ENCODE measurements at regions not wholly inside any gene's neighbourhood (a gene's known extent, or its start where the extent isn't known, plus 50 kb on each side); places are given as distances from the start of the nearest gene placed in this dataset.

DNA sequence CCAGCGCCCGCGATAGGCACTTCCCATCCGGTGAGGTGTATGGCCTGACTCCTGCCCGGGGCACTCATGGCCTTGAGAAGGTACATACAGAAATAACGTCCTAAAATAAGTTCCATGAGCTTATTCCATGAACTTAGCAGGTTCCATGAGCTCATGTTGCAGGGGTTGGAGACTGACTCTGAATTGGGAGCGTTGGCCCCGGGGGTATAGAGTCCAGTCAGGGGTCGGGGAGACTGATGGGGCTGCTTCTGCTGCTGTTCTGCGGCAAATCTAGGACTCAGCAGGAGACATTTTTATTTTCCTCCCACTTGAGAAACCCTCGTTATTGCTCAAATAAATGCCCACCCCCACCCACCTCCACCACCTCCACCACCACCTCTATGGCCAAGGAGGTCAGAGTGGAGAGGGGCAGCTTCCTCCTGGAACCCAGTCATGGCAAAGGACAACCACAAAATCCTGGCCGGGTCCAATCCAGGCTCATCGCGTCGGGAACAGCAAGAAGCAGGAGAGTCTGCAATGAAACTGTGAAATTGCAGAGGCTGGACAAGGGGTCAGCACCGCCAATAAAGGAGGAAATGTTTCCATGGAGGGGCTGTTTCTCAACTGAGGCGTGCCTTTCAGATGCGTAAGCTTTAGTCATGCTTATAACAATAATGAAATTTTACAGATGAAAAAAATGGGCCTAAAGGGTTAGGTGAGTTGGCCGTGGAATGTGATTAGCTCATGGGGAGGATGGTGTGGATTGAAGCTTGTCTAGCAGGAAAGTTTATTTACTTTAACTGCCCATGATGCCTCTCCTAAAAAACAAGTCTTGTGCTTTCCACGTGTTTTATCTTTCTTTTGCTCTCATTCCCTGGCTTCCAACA lies 136.6 kb upstream of the ALKAL2 start:
- DNase-seq = no peak

DNA sequence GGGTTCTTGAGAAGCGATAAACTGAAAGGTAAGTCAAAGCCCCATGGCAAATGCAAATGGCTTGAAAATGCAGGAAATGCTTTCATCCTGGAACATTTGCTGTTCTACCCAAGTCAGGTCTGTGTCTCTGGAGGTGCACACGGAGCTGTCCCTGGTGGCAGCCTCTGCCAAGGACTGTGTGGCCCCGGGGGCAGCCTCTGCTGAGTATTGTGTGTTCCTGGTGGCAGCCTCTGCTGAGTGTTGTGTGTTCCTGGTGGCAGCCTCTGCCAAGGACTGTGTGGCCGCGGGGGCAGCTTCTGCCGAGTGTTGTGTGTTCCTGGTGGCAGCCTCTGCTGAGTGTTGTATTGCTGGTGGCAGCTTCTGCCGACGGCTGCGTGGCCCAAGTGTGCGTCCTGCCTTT lies 135.6 kb upstream of the ALKAL2 start:
- DNase-seq = no peak

DNA sequence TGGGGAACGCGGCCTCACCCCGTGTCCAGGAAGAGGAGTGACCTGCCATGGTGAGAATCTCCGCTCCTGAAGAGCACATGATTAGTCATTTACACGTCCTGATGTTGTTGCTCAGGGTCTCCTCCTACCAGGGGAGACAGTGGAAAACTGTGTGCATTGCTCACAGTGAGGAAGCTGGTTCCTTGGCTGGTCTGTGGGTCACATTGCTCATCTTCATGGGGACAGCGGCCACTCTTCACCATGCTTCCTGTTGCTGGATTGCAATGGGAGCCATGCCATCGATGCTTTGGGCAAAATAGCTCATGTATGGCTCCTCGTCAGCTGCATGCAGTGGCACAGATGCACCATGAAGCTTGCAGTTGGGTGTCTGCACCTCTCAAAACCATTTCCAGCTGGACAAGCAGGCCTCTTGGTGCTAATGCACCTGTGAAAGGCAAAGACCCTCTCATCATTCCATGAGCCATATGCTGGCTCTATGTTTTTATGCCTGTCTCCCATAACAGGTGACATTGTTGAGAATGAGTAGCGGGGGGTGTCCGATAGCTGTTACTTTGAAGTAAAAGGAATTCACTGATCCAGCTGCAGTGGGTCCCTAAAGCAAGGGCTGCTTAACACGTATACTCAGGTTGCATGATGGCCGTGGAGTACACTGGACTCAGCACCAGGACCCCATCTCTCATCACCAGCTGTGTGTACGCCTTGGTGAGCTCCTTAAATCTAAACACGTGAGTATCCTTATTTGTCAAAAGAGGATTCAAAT lies 135.0 kb upstream of the ALKAL2 start:
- DNase-seq = no peak

DNA sequence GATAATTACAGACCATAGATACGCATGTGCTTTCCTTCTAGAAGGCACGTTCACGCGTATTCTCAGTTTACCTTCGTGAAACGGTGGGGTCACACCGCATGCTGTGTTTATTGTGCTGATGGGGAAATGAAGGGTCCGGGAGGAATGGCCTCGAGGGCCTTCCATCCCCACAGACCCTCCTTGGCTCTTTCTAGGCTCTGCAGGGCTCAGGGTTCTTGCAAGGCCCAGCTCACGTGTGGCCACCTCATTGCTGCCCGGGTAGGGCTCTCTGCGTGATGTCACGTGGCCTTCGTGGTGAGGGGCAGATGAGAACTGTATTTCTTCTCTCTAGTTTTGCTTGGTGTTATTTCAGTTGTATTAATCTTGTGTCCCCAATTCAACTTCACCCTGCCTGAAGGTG lies 133.5 kb upstream of the ALKAL2 start:
- no peak for DNase-seq

DNA sequence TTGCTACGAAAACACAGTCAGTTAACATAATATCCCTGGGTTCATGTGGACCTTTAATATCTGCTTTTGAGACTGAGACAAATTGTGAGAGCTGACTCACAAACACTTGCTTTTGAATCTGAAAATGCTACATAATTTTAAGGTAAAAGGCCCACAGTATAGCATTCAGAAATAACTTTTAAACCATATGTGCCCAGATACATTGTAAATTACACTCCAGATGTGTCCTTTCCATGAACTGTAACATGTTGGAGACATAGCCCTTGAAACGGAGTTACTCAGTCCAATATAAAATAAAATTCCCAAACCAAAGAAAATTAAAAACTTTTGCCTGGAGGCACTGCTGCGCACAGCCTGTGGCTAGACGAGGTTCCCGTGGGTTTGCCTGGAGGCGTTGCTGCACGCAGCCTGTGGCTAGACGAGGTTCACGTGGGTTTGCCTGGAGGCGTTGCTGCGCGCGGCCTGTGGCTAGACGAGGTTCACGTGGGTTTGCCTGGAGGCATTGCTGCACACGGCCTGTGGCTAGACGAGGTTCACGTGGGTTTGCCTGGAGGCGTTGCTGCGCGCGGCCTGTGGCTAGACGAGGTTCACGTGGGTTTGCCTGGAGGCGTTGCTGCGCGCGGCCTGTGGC lies 131.9 kb upstream of the ALKAL2 start:
- no peak for DNase-seq

DNA sequence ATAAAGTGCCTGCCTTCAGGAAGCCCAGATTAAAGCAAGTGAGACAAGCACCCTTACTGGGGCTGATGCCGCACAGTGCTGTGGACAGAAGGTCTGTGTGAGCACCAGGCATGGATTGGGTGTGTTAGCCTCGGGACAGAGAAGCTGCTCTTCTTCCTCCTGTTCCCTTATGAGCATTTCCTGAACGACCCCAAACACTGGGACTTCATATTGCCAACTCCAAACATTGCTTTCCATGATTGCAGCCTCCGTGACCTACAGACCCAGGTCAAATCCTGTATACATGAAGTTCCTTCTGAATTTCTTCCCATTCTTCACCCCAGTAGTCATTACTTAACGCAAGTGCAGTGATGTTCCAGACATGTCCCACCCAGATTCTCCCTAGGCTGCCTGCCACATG lies 129.8 kb upstream of the ALKAL2 start:
- DNase-seq = no peak

DNA sequence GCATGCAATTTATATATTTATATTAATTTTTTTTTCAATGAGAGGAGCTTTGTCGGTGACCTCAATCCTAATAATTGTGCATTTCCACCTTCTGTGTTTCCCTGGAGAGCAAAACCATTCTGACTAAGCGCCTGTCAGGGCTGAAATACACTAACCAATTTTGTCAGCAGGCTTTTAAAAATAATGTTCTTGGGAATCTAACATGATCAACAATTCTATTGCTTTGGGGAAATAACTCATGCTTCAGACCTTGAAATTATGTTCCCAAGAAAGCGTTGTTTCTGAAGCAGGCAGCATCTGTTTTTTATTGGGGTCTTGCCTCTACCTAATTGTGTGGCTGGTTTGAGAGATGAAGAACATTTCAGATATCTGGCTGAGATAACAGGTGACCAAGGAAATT lies 129.1 kb upstream of the ALKAL2 start:
- DNase-seq = no peak

DNA sequence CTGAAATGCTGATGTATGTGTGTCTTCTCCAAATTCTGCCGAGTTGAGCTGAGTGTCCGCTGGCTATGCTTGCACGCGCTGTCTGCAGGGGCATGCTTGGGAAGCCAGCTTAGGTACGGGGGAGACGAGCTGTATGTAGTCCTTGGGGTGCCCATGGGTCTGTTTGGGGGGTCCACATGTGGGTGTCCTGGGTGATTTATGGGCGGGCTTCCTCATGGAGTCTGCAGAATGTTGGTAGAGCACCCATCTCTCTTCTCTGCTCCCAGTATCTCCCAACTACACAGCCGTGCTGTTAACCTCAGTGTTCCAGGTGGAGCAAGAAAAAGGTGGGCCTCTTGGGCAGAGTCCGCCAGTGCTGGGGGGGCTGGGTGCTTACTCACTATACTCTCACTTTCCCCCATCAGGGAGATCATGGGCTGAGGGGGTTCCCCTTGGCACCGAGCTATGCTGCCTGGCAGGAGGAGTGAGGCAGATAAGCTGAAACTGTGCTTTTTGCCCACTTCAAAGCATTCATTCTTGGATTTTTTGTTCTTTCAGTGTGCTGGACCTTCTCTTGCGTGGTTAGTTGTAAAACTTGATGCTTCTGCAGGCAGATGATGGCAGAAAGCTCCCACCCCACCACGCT lies 128.2 kb upstream of the ALKAL2 start:
- no peak for DNase-seq

DNA sequence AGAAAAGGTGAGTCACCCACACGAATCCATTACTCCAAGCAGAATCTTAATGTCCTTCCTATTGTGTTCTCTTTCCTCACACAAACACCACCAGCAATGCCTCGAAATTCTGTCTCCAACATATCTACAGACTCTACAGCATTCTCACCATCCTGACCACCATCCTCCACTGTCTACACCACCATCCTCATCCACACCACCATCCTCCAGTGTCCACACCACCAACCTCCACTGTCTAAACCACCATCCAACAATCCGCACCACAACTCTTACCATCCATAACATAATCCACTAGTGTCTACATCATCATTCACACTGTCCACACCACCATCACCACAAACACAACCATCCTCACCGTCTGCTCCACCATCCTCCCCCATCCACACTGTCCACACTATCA lies 121.6 kb upstream of the ALKAL2 start:
- no peak for DNase-seq

DNA sequence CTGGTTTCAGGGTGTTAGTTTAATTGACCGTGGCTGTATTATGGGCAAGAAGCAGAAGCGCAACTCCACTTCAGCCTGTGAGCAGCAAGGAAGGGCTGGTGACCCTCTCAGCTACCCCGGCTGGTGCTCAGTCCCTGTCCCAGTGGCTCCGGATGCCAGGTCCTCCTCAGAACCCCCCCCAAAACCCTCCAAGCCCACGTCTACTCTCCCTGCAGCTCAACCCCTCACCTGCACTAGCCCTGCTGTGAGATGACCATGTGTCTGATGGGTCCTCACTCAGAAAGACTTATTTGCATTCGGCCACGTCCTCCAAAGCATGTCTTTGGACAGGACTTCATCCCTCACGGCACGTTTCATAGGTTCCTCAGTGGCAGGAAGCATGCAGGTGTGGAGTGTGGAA lies 119.7 kb upstream of the ALKAL2 start:
- peak; percentile 5 for DNase-seq

DNA sequence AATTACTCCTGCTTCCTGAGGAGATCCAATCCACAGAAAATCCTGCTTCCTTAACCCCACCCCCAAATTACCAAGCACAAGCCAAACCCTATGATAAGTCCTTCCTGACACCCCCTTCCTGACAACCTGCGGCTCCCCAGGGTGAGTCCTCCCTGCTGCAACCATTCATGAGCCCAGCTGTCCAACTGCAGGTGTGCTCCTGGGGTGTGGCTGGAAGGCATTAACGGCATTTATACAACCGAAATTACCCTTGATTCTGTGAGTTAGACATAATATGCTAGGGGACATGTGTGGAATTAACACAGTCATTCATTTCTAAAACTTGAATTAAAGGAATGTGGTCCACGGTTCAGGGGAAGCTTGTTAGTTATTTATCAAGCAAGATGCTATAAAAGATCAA lies 119.0 kb upstream of the ALKAL2 start:
- DNase-seq = no peak

DNA sequence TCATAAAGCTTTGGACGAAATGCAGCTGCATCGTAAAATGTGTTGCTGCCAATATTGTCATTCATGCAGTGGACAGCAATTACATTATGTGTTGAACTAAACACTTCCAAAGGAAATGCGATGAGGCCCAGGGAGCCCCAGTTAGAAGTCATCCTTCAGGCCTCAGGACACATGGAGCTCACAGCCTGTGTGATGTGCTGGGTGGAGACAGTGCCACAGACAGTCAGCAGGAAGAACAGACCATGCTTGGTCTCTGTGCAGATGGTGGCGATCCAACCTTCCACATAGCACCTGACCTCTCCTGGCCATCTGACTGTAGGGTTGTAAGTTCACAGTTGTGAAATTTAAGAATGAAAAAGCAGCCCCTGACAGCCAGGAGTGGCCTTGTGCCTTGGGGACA lies 118.3 kb upstream of the ALKAL2 start:
- DNase-seq = no peak

DNA sequence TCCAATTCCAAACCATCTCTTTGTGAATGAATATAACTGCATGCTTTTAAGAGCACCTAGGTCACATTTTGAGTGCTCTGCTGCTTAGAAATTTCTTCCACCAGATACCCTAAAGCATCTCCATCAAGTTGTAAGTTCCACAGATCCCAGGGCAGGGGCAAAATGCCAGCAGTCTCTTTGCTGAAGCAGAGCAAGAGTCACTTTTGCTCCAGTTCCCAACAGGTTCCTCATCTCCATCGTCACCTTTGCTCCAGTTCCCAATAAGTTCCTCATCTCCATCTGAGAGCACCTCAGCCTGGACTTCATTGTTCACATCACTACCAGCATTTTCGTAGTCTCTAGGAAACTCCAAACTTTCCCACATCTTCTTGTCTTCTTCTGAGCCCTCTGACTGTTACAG lies 116.7 kb upstream of the ALKAL2 start:
- DNase-seq = no peak

DNA sequence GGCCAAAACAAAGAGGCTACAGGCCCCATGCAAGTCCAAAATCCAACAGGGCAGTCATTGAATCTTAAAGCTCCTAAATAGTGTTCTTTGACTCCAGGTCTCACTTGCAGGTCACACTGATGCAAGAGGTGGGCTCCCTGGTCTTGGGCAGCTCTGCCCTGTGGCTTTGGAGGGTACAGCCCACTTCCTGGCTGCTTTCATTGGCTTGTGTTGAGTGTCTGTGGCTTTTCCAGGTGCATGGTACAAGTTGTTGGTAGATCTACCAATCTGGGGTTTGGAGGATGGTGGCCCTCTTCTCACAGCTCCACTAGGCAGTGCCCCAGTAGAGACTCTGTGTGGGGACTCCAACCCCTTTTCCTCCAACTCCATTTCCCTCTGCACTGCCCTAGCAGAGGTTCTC lies 115.8 kb upstream of the ALKAL2 start:
- DNase-seq = no peak

DNA sequence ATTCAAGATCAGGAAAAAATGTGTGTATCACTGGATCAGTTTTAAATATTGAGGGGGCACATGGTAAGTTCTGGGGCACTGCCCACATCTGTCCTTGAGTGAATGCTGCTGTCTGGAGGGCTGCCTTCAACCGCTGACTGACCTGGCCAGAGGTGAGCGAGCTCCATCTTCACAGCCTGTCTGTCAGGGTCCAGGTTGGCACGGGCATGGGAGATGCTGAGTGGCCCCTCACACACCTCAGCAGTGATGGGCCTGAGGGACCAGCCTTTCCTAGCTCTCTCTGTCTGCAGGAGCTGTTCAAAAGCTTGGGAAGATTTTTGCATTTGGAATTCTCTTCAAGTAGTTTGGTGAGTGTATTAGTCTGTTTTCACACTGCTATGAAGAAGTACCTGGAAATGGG lies 114.8 kb upstream of the ALKAL2 start:
- no peak for DNase-seq

DNA sequence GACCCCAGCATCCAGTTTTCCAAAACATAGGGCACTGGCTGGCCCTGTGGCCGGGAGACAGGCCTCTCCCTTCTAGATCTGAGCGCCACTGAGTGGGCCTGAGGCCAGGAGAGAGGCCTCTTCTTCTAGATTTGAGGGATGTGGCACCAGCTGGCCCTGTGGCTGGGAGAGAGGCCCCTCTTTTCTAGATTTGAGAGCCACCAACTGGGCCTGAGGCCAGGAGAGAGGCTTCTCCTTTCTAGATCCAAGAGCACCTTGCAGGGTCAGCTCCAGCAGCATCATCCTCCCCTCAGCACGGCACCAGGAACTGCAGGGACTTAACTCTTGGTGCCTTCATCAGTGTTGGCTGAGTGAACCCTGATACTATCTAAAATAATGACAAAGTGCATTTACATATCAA lies 114.3 kb upstream of the ALKAL2 start:
- DNase-seq = no peak

DNA sequence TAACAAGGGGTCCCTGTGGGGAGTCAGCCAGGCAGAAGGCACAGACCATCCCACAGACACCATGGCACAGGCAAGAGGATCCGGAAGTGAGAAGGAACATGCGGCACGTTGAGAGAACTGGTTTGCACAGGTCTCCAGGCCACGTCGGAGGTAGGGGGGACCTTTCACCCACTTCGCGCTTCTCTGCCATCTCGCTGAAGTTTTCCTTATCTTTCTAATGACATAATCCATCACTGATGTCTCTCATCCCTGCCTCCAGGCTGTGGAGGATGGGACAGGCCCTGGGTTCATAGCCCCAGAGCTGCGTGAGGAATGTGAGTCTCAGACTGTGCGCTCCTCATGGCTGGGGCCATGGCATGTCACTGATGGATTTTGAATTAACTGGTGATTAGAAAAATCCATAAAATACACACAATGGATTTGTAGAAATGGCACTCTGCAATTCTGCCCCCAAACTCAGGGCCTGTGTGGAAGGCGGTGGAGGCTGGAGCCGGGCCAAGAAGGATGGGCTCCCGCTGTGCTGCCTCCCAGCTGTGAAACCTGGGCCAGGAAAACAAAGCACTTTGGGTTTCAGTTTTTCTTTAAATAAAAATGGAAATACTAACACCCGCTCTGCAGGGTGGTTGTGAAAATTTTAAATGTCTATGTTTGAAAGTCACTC lies 113.3 kb upstream of the ALKAL2 start:
- DNase-seq = peak; percentile 36

DNA sequence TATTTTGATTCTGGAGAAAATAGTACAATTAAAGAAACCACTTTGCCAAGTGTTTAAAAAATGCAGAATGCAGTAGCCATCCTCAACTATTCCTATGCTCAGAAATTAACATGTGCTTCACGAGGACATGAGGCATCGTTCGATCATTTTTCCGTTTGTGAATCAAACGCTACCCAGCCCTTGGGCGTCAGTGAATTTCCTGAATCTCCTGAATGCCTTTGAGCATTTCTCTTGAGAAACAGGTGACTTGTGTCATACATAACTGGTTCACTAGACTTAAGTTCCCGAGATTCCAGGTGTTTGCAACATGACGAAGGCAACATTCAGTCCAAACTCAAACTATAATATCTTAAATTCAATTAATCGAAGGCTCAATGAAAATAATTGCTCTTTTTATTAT lies 110.0 kb upstream of the ALKAL2 start:
- DNase-seq = no peak

DNA sequence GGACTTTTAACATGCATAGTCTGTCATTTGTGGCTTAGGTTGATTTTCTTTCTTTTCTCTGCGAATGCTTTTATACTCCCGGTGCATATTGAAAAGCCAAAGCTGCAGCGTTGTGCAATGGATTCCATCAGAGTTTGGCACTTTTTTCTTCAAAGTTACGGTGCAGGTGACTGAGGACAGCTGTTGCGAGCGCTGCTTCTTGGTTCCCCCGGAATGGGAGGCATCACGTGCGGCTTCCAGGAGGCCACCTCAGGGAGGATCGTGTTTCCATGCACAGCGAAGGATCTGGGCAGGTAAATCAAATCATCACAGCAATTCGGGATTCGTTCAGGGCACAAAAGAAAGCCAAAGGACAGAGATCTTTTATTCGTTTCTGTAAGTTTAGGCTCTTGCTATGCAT lies 109.6 kb upstream of the ALKAL2 start:
- DNase-seq = no peak

DNA sequence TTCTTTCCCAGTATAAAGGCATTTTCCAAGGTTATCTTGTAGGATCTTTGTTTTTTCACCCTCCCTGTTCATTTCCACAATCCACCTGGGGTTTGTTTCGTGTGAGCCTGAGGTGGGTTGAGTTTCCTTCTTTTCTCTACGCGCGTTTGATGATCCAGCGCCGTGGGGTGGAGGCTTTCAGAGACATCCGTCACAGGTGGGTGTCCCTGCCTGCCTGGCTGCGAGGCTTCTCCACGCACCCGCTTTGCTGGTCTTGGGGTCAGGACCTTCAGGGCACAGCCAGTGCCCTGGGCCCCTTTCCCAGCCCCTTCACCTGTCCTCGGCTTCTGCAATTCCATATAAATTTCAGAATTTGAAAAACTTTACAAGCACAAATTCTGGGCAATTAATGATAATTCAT lies 109.0 kb upstream of the ALKAL2 start:
- no peak for DNase-seq

DNA sequence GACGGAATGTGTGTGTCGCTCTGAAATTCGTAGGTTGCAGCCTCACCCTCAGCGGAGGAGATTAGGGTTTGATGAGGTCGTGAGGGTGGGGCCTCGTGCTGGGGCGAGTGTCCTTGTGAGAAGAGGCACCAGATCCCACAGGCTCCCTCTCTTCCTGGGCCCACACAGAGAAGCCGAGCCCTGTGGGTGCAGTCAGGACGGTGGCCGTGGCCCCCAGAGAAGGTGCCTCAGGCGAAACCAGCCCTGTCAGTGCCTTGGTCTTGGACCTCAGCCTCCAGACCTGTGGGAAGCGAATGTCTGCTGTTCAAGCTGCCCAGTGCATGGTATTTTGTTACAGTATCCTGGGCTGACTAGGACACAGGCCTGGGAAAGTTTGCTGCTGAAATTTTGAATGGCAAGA lies 108.0 kb upstream of the ALKAL2 start:
- DNase-seq = no peak

DNA sequence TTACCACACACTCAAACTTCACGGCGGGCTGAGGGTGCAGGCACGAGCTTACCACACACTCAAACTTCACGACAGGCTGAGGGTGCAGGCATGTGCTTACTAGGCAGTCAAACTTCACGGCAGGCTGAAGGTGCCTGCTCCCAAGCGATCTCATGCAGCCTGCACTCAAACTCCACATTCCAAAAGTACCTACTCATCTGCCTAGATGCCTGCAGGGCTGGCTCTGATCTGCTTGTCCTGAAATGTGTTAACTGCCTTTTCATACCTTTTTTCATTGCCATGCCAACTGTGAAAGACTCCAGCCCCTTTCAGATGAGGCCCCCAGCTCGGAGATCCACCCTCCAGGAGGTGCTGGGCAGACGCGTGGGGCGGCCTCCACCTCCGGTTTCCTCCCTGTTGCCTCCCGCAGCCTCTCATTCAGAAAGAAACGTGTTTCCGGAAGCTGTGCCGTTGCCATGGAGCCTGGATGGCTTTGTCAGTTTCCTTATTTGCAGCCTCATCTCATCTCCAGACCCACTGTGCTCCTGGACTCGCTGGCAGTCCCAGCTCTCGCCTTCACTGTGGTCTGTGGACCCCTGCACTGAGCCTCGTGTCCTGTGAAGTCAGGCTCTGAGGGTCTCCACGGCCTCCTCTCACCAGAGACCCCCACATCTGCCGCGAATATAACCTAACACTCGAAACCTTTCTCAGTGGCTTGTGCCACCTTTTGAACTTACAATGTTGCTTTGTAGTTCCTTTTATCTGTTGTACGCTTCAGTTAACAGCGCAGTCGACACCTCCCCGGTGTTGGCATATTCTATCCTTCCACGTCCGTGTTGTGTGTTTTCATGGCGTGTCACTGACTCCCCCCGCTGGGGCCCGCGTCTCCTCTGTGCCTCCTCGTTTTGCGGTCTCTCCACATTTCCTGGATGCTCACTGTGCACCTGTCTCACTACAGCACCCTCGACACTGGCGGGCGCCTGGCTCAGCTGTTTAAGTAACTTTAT lies 106.1 kb upstream of the ALKAL2 start:
- peak; percentile 24 for DNase-seq

Measured in DMS79 treated with DMSO at 0.1 percent for 48 hours (cell line).